ENCODE measurements at regions not wholly inside any gene's neighbourhood (a gene's known extent, or its start where the extent isn't known, plus 50 kb on each side); places are given as distances from the start of the nearest gene placed in this dataset.

GRCh38 chr5:85990998-85991397 is 626.7 kb upstream of the COX7C start:
- no peak for TF ChIP-seq POLR2AphosphoS5 (IDR thresholded peaks at IDR 0.05)
- no peak for TF ChIP-seq CTCF (IDR thresholded peaks at IDR 0.05)
- no peak for TF ChIP-seq POLR2A (IDR thresholded peaks at IDR 0.05)
- TF ChIP-seq EP300 (IDR thresholded peaks at IDR 0.05) = no peak

Measured in upper lobe of left lung (tissue), 4 donors.